ENCODE measurements at regions not wholly inside any gene's neighbourhood (a gene's known extent, or its start where the extent isn't known, plus 50 kb on each side); places are given as distances from the start of the nearest gene placed in this dataset.
A peak's percentile ranks its signal among the peaks of the same experiment; 100 is the strongest.

DNA sequence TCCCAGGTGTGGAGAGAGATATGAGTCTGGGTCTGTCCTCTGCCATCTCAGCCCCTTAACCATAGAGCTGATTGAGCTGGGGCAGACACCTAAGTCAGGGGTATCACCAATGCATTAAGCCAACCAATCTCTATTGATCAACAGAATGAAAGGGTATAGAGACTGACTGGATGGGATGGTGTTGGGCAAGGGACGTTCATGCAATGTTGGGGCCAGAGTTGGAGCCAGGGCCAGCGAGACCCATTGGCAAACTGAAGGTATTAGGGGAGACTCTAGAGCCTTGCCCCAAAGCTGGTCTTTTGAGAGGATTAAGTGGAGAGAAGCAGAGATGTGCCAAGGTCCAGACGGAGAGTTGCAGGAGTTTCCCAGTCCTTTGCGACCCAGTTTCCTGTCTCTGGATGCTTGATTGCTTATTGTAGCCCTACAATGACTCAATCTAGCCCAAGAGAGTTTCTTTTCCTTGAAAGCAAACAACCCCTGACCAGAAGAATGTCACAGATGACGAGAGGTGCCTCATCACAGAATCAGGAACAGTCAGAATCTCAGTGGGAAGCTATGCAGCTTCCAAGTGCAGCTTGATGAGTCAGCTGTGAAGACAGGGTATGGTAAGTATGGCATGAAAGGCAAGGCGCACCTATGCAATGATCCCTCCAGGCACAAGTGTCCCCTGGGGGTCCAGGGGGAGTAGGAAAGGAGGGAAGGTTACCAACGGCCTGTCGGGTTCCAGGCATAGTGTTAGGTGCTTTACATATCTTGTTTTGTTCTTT lies 137.2 kb downstream of the UTP18 start:
- TF ChIP-seq EZH2phosphoT487 (IDR thresholded peaks at IDR 0.05; ENCODE audit: insufficient read depth, low read depth) (no peak), EZH2 (IDR thresholded peaks at IDR 0.05; ENCODE audit: insufficient read depth, poor library complexity, severe bottlenecking) (no peak)
- Histone ChIP-seq H3K79me2 (ENCODE audit: insufficient read depth) (no peaks in the 10 kb centered on the region), H3K9me3 (ENCODE audit: low read depth) (no peaks in the 10 kb centered on the region), H3K36me3 (ENCODE audit: low read depth) (no peaks in the 10 kb centered on the region), H3K9ac (no peak overlapping the region), H3K4me2 (ENCODE audit: unreplicated experiment) (no peak overlapping the region), H3K4me1 (ENCODE audit: insufficient read depth) (peaks cover 4% of the 10 kb centered on the region; the same call in 1 of the 2 replicates), H4K20me1 (ENCODE audit: insufficient read depth) (no peaks in the 10 kb centered on the region), H3K27me3 (replicated peaks; ENCODE audit: insufficient read depth) (no peaks in the 10 kb centered on the region), H3K9me2 (ENCODE audit: insufficient read depth) (no peaks in the 10 kb centered on the region), H3K27ac (no peak overlapping the region), H3F3A (ENCODE audit: insufficient read depth) (no peaks in the 10 kb centered on the region), H3K4me3 (no peak overlapping the region), H2AFZ (no peak overlapping the region)
- peak; percentile 52 for DNase-seq
- 33 to 44% methylated on average over 8 of the region's 8 CpGs for WGBS, 2 experiments (ENCODE audit: low coverage in 1 of 2, low lambda C conversion rate in 2 of 2, missing lambda C conversion rate in 2 of 2)
- in situ Hi-C loops (cut with MboI), result no loop called here

DNA sequence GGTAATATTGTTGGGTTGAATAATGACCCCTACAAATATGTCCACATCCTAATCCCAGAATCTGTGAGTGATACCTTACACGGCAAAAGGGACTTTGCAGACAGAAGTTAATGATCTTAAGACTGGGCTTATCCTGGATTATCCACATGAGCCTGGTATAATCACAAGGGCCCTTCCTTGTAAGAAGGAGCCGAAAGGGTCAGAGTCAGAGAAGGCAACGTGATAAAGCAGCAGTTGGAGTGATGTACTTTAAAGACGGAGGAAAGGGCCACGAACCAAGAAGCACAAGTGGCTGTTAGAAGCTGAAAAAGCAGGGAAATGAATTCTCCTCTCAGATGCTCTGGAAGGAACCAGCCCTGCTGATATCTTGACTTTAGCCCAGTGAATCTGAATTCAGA lies 137.8 kb downstream of the UTP18 start:
- Histone ChIP-seq H3F3A (ENCODE audit: insufficient read depth) (no peaks in the 10 kb centered on the region), H3K27me3 (replicated peaks; ENCODE audit: insufficient read depth) (no peaks in the 10 kb centered on the region), H3K4me1 (ENCODE audit: insufficient read depth) (peaks cover 4% of the 10 kb centered on the region; the same call in 1 of the 2 replicates), H3K79me2 (ENCODE audit: insufficient read depth) (no peaks in the 10 kb centered on the region), H3K4me3 (no peak overlapping the region), H3K36me3 (ENCODE audit: low read depth) (no peaks in the 10 kb centered on the region), H3K9me2 (ENCODE audit: insufficient read depth) (no peaks in the 10 kb centered on the region), H3K4me2 (ENCODE audit: unreplicated experiment) (no peak overlapping the region), H2AFZ (no peak overlapping the region), H3K9ac (no peak overlapping the region), H3K9me3 (ENCODE audit: low read depth) (no peaks in the 10 kb centered on the region), H3K27ac (no peak overlapping the region), H4K20me1 (ENCODE audit: insufficient read depth) (no peaks in the 10 kb centered on the region)
- no peak for DNase-seq
- TF ChIP-seq EZH2phosphoT487 (IDR thresholded peaks at IDR 0.05; ENCODE audit: insufficient read depth, low read depth) (no peak), EZH2 (IDR thresholded peaks at IDR 0.05; ENCODE audit: insufficient read depth, poor library complexity, severe bottlenecking) (no peak)
- in situ Hi-C loops (cut with MboI), result no loop called here
- WGBS, 2 experiments (ENCODE audit: low coverage in 1 of 2, low lambda C conversion rate in 2 of 2, missing lambda C conversion rate in 2 of 2), result 56 to 60% methylated on average over 5 of the region's 5 CpGs

DNA sequence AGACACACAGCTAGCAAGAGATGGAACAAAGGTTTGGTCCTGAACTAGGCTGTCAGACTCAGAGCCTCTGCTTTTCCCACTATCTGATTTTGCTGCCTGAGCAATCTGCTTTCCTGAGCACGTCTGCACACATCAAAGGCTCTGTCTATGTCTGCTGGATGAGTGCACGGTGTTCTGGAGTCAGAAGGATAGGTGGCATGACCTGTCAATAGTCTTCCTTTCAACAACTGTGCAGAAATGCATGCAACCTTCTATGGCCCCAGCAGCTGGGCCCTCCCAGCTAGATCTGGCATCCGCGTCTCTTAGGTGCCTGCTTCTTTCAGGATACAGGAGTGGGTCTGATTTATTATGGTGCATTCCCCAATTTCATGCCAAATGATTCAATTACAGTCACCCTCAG lies 138.3 kb downstream of the UTP18 start:
- H4K20me1 ChIP-seq (ENCODE audit: insufficient read depth), result no peaks in the 10 kb centered on the region
- H3K9me2 ChIP-seq (ENCODE audit: insufficient read depth), result no peaks in the 10 kb centered on the region
- no peak overlapping the region for H3K4me2 ChIP-seq (ENCODE audit: unreplicated experiment)
- H3K9ac ChIP-seq, result no peak overlapping the region
- H3K79me2 ChIP-seq (ENCODE audit: insufficient read depth), result no peaks in the 10 kb centered on the region
- no peak for TF ChIP-seq EZH2 (IDR thresholded peaks at IDR 0.05; ENCODE audit: insufficient read depth, poor library complexity, severe bottlenecking)
- no peak for TF ChIP-seq EZH2phosphoT487 (IDR thresholded peaks at IDR 0.05; ENCODE audit: insufficient read depth, low read depth)
- H3K4me3 ChIP-seq, result no peak overlapping the region
- in situ Hi-C loops (cut with MboI), result no loop called here
- no peaks in the 10 kb centered on the region for H3K27me3 ChIP-seq (replicated peaks; ENCODE audit: insufficient read depth)
- DNase-seq, result no peak
- no peaks in the 10 kb centered on the region for H3K36me3 ChIP-seq (ENCODE audit: low read depth)
- no peak overlapping the region for H2AFZ ChIP-seq
- WGBS, 2 experiments (ENCODE audit: low coverage in 1 of 2, low lambda C conversion rate in 2 of 2, missing lambda C conversion rate in 2 of 2), result 1 to 2% methylated on average over 4 of the region's 4 CpGs
- peaks cover 4% of the 10 kb centered on the region; the same call in 1 of the 2 replicates for H3K4me1 ChIP-seq (ENCODE audit: insufficient read depth)
- H3K27ac ChIP-seq, result no peak overlapping the region
- no peaks in the 10 kb centered on the region for H3K9me3 ChIP-seq (ENCODE audit: low read depth)
- H3F3A ChIP-seq (ENCODE audit: insufficient read depth), result no peaks in the 10 kb centered on the region

DNA sequence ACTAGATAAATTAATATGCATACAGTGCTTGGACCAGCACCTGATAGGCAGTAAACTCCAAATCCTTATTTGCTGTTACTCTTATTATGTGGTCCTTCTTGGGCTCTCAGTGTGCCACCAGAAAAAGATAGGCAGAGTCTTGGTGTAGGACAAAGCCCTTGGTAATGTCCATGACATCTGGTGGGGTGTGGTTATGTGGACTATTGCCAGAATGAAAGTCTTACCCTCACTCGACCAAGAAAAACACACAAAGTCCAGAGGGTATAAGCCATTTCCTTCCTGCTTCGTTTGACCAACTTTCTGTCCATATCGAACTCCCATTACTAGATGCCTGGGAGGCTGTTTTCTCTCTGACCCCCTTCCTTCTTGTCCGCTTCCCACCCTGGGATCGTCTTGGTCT lies 140.9 kb downstream of the UTP18 start:
- H3K9me2 ChIP-seq (ENCODE audit: insufficient read depth), result no peaks in the 10 kb centered on the region
- no peaks in the 10 kb centered on the region for H3K79me2 ChIP-seq (ENCODE audit: insufficient read depth)
- H3K9ac ChIP-seq, result no peak overlapping the region
- peaks cover 4% of the 10 kb centered on the region; the same call in 1 of the 2 replicates for H3K4me1 ChIP-seq (ENCODE audit: insufficient read depth)
- no peak for DNase-seq
- no peak overlapping the region for H3K4me2 ChIP-seq (ENCODE audit: unreplicated experiment)
- no peaks in the 10 kb centered on the region for H3F3A ChIP-seq (ENCODE audit: insufficient read depth)
- H3K27ac ChIP-seq, result no peak overlapping the region
- no peaks in the 10 kb centered on the region for H4K20me1 ChIP-seq (ENCODE audit: insufficient read depth)
- H3K36me3 ChIP-seq (ENCODE audit: low read depth), result no peaks in the 10 kb centered on the region
- 27 to 33% methylated on average over 5 of the region's 5 CpGs for WGBS, 2 experiments (ENCODE audit: low coverage in 1 of 2, low lambda C conversion rate in 2 of 2, missing lambda C conversion rate in 2 of 2)
- H2AFZ ChIP-seq, result no peak overlapping the region
- H3K4me3 ChIP-seq, result no peak overlapping the region
- no peaks in the 10 kb centered on the region for H3K27me3 ChIP-seq (replicated peaks; ENCODE audit: insufficient read depth)
- in situ Hi-C loops (cut with MboI), result no loop called here
- TF ChIP-seq EZH2 (IDR thresholded peaks at IDR 0.05; ENCODE audit: insufficient read depth, poor library complexity, severe bottlenecking), result no peak
- no peak for TF ChIP-seq EZH2phosphoT487 (IDR thresholded peaks at IDR 0.05; ENCODE audit: insufficient read depth, low read depth)
- H3K9me3 ChIP-seq (ENCODE audit: low read depth), result no peaks in the 10 kb centered on the region
